WTC11 (cell line): ENCODE measurements at regions not wholly inside any gene's neighbourhood (a gene's known extent, or its start where the extent isn't known, plus 50 kb on each side); places are given as distances from the start of the nearest gene placed in this dataset.

ENCODE experiments used
- ATAC-seq: fragments of 200-7000 bp; cut with Tn5 transposase; 2 replicates; pipeline ENCODE4 v1.10.0; 2021; ENCODE audit warnings: mild to moderate bottlenecking, moderate library complexity
- CTCF ChIA-PET: fragments of 300-600 bp; sonication (Branson Sonifier 250); formaldehyde crosslinking; loops from one replicate; lab custom pipeline; 2021; ENCODE audit warnings: antibody characterized with exemption; lab: Charles Lee
- POLR2A ChIA-PET: fragments of 350-600 bp; sonication (Branson Sonifier 250); formaldehyde crosslinking; loops from one replicate; lab custom pipeline; 2021; ENCODE audit warnings: antibody characterized with exemption; lab: Charles Lee
- DNase-seq: peaks from one replicate; pipeline ENCODE4 v3.0.0; 2021; ENCODE audit warnings: low spot score
- H3K27ac Mint-ChIP-seq: 2 replicates; pipeline ENCODE4 v1.8.0; 2021; ENCODE audit warnings: mixed read lengths
- H3K27me3 Mint-ChIP-seq: 2 replicates; pipeline ENCODE4 v1.8.0; 2021; ENCODE audit warnings: low read depth, mild to moderate bottlenecking, moderate library complexity, mixed read lengths
- H3K36me3 Mint-ChIP-seq: 2 replicates; pipeline ENCODE4 v1.8.0; 2021; ENCODE audit warnings: mixed read lengths
- H3K4me1 Mint-ChIP-seq: 2 replicates; pipeline ENCODE4 v1.8.0; 2022; ENCODE audit warnings: mixed read lengths
- H3K4me3 Mint-ChIP-seq: 2 replicates; pipeline ENCODE4 v1.8.0; 2021; ENCODE audit warnings: mild to moderate bottlenecking, moderate library complexity, mixed read lengths
- H3K9me3 Mint-ChIP-seq: 2 replicates; pipeline ENCODE4 v1.8.0; 2021; ENCODE audit warnings: mixed read lengths
- CBFB ChIP-seq: sonication (generic); formaldehyde crosslinking; IDR thresholded peaks from 2 replicates; pipeline ENCODE4 v1.8.1; 2022; ENCODE audit warnings: mild to moderate bottlenecking, low read depth, missing genetic modification reagents
- ETV6 ChIP-seq: sonication (generic); formaldehyde crosslinking; IDR thresholded peaks from 2 replicates; pipeline ENCODE4 v1.8.1; 2022; ENCODE audit warnings: mild to moderate bottlenecking, missing genetic modification reagents
- GRHL2 ChIP-seq: fragments of 250-450 bp; sonication (Bioruptor Pico); IDR thresholded peaks from 2 replicates; pipeline ENCODE4 v1.8.0; 2022; ENCODE audit warnings: mild to moderate bottlenecking, moderate library complexity; ENCODE audit not compliant: insufficient replicate concordance, severe bottlenecking
- MYBL2 ChIP-seq: sonication (generic); formaldehyde crosslinking; IDR thresholded peaks from 2 replicates; pipeline ENCODE4 v1.8.1; 2023; ENCODE audit warnings: mild to moderate bottlenecking, moderate library complexity, missing genetic modification reagents
- NFATC4 ChIP-seq: fragments of 250-450 bp; sonication (Bioruptor Pico); IDR thresholded peaks from 2 replicates; pipeline ENCODE4 v1.9.0; 2021; ENCODE audit warnings: mild to moderate bottlenecking
- RORB ChIP-seq: fragments of 250-450 bp; sonication (Bioruptor Pico); IDR thresholded peaks from 2 replicates; pipeline ENCODE4 v1.9.0; 2021; ENCODE audit warnings: mild to moderate bottlenecking
- SMAD4 ChIP-seq: sonication (generic); formaldehyde crosslinking; IDR thresholded peaks from 2 replicates; pipeline ENCODE4 v1.8.0; 2022; ENCODE audit warnings: mild to moderate bottlenecking, missing genetic modification reagents
- ZNF671 ChIP-seq: fragments of 250-450 bp; sonication (Bioruptor Pico); IDR thresholded peaks from 2 replicates; pipeline ENCODE4 v1.8.0; 2021; ENCODE audit warnings: mild to moderate bottlenecking
- TF ChIP-seq, protein P1 (sequence below): sonication (generic); formaldehyde crosslinking; IDR thresholded peaks from 2 replicates; pipeline ENCODE4 v1.8.0; 2022; ENCODE audit warnings: mild to moderate bottlenecking, missing genetic modification reagents
- TF ChIP-seq, protein P2 (sequence below): fragments of 250-450 bp; sonication (Bioruptor Pico); IDR thresholded peaks from 2 replicates; pipeline ENCODE4 v1.9.0; 2021; ENCODE audit warnings: mild to moderate bottlenecking, borderline replicate concordance
- TF ChIP-seq, protein P3 (sequence below): fragments of 200-600 bp; IDR thresholded peaks from 2 replicates; pipeline ENCODE4 v1.8.0; 2022; ENCODE audit warnings: antibody characterized with exemption
- TF ChIP-seq, protein P4 (sequence below): sonication (generic); formaldehyde crosslinking; IDR thresholded peaks from 2 replicates; pipeline ENCODE4 v1.8.0; 2023; ENCODE audit warnings: missing genetic modification reagents
- TF ChIP-seq, protein P5 (sequence below): sonication (generic); formaldehyde crosslinking; IDR thresholded peaks from 2 replicates; pipeline ENCODE4 v1.8.1; 2023; ENCODE audit warnings: mild to moderate bottlenecking, missing genetic modification reagents, borderline replicate concordance
- TF ChIP-seq, protein P6 (sequence below): fragments of 250-450 bp; sonication (Bioruptor Pico); IDR thresholded peaks from 2 replicates; pipeline ENCODE4 v1.9.0; 2021; ENCODE audit warnings: mild to moderate bottlenecking
- TF ChIP-seq, protein P7 (sequence below): sonication (generic); formaldehyde crosslinking; conservative IDR thresholded peaks from 2 replicates; pipeline ENCODE4 v1.8.1; 2022; ENCODE audit warnings: mild to moderate bottlenecking, missing genetic modification reagents
- TF ChIP-seq, protein P8 (sequence below): sonication (generic); formaldehyde crosslinking; IDR thresholded peaks from 2 replicates; pipeline ENCODE4 v1.8.1; 2023; ENCODE audit warnings: mild to moderate bottlenecking, moderate library complexity, missing genetic modification reagents

DNA sequence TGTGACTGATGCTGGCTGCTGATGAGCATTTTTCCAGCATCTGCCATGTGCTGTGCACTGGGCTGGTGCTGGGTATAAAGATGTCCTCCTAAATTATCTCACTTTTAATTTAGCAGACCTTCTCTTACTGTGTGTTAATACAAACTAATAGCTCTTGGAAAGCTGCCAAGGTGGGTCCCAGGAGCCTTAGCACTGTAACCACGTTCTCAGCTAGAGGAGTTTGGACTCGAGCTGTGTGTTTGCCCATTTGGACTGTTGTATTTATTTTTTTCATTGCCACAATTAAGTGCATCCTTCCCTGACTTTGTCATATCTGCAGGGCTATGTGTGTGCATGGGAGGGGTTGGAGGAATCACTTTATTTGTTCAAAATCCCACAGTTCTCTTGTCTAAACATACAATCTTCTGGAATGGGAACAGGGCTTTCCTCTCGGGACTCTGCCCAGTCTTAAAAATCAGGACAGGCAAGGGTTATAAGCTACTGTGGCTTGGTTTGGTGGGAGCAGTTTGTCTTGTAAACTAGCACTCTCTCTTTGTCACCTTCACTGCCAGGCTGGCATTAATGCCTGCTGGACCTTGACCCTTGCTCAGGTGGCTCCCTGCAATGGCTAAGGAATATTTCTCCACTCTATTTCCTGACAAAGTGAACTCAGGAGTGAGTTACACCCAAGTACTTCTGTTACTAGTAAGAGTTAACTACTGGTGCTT, 129.7 kb upstream of the MGAT5 start (continued):
- TF ChIP-seq, protein P1, sequence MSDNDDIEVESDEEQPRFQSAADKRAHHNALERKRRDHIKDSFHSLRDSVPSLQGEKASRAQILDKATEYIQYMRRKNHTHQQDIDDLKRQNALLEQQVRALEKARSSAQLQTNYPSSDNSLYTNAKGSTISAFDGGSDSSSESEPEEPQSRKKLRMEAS (CRISPR knock-in tag): no peak
- TF ChIP-seq, protein P2, sequence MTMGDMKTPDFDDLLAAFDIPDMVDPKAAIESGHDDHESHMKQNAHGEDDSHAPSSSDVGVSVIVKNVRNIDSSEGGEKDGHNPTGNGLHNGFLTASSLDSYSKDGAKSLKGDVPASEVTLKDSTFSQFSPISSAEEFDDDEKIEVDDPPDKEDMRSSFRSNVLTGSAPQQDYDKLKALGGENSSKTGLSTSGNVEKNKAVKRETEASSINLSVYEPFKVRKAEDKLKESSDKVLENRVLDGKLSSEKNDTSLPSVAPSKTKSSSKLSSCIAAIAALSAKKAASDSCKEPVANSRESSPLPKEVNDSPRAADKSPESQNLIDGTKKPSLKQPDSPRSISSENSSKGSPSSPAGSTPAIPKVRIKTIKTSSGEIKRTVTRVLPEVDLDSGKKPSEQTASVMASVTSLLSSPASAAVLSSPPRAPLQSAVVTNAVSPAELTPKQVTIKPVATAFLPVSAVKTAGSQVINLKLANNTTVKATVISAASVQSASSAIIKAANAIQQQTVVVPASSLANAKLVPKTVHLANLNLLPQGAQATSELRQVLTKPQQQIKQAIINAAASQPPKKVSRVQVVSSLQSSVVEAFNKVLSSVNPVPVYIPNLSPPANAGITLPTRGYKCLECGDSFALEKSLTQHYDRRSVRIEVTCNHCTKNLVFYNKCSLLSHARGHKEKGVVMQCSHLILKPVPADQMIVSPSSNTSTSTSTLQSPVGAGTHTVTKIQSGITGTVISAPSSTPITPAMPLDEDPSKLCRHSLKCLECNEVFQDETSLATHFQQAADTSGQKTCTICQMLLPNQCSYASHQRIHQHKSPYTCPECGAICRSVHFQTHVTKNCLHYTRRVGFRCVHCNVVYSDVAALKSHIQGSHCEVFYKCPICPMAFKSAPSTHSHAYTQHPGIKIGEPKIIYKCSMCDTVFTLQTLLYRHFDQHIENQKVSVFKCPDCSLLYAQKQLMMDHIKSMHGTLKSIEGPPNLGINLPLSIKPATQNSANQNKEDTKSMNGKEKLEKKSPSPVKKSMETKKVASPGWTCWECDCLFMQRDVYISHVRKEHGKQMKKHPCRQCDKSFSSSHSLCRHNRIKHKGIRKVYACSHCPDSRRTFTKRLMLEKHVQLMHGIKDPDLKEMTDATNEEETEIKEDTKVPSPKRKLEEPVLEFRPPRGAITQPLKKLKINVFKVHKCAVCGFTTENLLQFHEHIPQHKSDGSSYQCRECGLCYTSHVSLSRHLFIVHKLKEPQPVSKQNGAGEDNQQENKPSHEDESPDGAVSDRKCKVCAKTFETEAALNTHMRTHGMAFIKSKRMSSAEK (CRISPR knock-in tag): no peak
- TF ChIP-seq, protein P3, sequence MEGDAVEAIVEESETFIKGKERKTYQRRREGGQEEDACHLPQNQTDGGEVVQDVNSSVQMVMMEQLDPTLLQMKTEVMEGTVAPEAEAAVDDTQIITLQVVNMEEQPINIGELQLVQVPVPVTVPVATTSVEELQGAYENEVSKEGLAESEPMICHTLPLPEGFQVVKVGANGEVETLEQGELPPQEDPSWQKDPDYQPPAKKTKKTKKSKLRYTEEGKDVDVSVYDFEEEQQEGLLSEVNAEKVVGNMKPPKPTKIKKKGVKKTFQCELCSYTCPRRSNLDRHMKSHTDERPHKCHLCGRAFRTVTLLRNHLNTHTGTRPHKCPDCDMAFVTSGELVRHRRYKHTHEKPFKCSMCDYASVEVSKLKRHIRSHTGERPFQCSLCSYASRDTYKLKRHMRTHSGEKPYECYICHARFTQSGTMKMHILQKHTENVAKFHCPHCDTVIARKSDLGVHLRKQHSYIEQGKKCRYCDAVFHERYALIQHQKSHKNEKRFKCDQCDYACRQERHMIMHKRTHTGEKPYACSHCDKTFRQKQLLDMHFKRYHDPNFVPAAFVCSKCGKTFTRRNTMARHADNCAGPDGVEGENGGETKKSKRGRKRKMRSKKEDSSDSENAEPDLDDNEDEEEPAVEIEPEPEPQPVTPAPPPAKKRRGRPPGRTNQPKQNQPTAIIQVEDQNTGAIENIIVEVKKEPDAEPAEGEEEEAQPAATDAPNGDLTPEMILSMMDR: no peak

DNA sequence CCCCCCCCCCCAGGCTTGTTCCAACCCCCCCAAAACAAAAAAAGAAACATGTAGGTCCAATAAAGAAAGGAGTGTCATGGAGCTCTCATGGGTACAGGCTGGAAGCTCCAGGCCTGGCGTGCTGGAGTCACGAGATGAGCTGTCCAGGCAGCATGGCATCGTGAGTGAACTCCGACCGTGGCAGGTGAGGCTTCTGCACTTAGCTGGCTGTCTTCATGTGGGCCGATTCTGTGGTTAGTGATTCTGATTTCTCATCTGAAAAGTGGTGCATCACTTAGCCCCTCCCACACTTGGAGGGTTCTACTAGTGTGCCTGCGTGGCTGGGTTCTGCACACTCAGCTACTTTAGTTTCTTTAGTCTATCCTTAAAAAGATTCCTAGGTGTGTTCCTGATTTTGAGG, 126.4 kb upstream of the MGAT5 start:
- no peak overlapping the region for H3K4me3 Mint-ChIP-seq
- H3K36me3 Mint-ChIP-seq: peaks cover 31% of the 10 kb centered on the region
- H3K9me3 Mint-ChIP-seq: peaks cover 15% of the 10 kb centered on the region
- POLR2A ChIA-PET: no interaction called here
- TF ChIP-seq, protein P4, sequence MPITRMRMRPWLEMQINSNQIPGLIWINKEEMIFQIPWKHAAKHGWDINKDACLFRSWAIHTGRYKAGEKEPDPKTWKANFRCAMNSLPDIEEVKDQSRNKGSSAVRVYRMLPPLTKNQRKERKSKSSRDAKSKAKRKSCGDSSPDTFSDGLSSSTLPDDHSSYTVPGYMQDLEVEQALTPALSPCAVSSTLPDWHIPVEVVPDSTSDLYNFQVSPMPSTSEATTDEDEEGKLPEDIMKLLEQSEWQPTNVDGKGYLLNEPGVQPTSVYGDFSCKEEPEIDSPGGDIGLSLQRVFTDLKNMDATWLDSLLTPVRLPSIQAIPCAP (CRISPR knock-in tag): no peak
- TF ChIP-seq, protein P5, sequence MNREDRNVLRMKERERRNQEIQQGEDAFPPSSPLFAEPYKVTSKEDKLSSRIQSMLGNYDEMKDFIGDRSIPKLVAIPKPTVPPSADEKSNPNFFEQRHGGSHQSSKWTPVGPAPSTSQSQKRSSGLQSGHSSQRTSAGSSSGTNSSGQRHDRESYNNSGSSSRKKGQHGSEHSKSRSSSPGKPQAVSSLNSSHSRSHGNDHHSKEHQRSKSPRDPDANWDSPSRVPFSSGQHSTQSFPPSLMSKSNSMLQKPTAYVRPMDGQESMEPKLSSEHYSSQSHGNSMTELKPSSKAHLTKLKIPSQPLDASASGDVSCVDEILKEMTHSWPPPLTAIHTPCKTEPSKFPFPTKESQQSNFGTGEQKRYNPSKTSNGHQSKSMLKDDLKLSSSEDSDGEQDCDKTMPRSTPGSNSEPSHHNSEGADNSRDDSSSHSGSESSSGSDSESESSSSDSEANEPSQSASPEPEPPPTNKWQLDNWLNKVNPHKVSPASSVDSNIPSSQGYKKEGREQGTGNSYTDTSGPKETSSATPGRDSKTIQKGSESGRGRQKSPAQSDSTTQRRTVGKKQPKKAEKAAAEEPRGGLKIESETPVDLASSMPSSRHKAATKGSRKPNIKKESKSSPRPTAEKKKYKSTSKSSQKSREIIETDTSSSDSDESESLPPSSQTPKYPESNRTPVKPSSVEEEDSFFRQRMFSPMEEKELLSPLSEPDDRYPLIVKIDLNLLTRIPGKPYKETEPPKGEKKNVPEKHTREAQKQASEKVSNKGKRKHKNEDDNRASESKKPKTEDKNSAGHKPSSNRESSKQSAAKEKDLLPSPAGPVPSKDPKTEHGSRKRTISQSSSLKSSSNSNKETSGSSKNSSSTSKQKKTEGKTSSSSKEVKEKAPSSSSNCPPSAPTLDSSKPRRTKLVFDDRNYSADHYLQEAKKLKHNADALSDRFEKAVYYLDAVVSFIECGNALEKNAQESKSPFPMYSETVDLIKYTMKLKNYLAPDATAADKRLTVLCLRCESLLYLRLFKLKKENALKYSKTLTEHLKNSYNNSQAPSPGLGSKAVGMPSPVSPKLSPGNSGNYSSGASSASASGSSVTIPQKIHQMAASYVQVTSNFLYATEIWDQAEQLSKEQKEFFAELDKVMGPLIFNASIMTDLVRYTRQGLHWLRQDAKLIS: no peak
- no peak for TF ChIP-seq CBFB (CRISPR knock-in tag)
- no peak for TF ChIP-seq MYBL2 (CRISPR knock-in tag)
- ATAC-seq (no peak), DNase-seq (no peak)
- H3K4me1 Mint-ChIP-seq: peaks cover 63% of the 10 kb centered on the region
- no peak overlapping the region for H3K27ac Mint-ChIP-seq
- H3K27me3 Mint-ChIP-seq: no peaks in the 10 kb centered on the region
- CTCF ChIA-PET: interaction anchor here (1.0 to 1.7 kb wide), 3 partner anchors 9 to 323 kb away, joined by 3 to 7 read pairs (median 6); no protein-coding TSS in a partner anchor

DNA sequence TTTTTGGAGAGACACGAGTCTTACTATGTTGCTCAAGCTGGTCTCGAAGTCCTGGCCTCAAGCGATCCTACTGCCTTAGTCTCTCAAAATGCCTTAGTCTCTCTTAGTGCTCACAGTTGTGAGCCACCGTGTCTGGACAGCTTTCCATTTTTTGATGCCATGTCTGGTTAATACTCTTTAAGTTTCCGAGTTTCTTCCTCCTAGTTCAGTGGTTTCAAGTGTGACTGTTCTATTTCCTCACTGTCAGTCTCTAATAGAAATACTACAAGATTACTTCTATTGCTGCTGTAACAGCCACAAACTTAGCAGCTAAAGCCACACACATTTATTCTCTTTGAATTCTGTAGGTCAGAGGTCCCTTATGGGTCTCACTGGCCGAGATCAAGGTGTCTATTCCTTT, 125.1 kb upstream of the MGAT5 start:
- Mint-ChIP-seq H3K36me3 (peaks cover 31% of the 10 kb centered on the region), H3K9me3 (peaks cover 15% of the 10 kb centered on the region), H3K4me3 (no peak overlapping the region), H3K4me1 (peaks cover 63% of the 10 kb centered on the region), H3K27ac (0 out of 2 replicates have a peak overlapping the region, but pooled peaks have one; percentile 0), H3K27me3 (no peaks in the 10 kb centered on the region)
- no peak for ATAC-seq
- no peak for DNase-seq
- ChIA-PET POLR2A (interaction anchor here (0.7 kb wide), 1 partner anchor 18 kb away, joined by 3 read pairs; no protein-coding TSS in a partner anchor), CTCF (interaction anchor here (1.7 kb wide), 1 partner anchor 322 kb away, joined by 6 read pairs; no protein-coding TSS in a partner anchor)
- TF ChIP-seq, protein P6, sequence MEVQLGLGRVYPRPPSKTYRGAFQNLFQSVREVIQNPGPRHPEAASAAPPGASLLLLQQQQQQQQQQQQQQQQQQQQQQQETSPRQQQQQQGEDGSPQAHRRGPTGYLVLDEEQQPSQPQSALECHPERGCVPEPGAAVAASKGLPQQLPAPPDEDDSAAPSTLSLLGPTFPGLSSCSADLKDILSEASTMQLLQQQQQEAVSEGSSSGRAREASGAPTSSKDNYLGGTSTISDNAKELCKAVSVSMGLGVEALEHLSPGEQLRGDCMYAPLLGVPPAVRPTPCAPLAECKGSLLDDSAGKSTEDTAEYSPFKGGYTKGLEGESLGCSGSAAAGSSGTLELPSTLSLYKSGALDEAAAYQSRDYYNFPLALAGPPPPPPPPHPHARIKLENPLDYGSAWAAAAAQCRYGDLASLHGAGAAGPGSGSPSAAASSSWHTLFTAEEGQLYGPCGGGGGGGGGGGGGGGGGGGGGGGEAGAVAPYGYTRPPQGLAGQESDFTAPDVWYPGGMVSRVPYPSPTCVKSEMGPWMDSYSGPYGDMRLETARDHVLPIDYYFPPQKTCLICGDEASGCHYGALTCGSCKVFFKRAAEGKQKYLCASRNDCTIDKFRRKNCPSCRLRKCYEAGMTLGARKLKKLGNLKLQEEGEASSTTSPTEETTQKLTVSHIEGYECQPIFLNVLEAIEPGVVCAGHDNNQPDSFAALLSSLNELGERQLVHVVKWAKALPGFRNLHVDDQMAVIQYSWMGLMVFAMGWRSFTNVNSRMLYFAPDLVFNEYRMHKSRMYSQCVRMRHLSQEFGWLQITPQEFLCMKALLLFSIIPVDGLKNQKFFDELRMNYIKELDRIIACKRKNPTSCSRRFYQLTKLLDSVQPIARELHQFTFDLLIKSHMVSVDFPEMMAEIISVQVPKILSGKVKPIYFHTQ: no peak
- TF ChIP-seq RORB (no peak), SMAD4 (CRISPR knock-in tag) (no peak), NFATC4 (CRISPR knock-in tag) (no peak), ETV6 (CRISPR knock-in tag) (no peak), GRHL2 (no peak), ZNF671 (CRISPR knock-in tag) (no peak)
- TF ChIP-seq, protein P7, sequence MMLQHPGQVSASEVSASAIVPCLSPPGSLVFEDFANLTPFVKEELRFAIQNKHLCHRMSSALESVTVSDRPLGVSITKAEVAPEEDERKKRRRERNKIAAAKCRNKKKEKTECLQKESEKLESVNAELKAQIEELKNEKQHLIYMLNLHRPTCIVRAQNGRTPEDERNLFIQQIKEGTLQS: no peak
- TF ChIP-seq, protein P8, sequence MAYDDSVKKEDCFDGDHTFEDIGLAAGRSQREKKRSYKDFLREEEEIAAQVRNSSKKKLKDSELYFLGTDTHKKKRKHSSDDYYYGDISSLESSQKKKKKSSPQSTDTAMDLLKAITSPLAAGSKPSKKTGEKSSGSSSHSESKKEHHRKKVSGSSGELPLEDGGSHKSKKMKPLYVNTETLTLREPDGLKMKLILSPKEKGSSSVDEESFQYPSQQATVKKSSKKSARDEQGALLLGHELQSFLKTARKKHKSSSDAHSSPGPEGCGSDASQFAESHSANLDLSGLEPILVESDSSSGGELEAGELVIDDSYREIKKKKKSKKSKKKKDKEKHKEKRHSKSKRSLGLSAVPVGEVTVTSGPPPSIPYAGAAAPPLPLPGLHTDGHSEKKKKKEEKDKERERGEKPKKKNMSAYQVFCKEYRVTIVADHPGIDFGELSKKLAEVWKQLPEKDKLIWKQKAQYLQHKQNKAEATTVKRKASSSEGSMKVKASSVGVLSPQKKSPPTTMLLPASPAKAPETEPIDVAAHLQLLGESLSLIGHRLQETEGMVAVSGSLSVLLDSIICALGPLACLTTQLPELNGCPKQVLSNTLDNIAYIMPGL (CRISPR knock-in tag): no peak
